GM12878 (cell line): ENCODE measurements at regions not wholly inside any gene's neighbourhood (a gene's known extent, or its start where the extent isn't known, plus 50 kb on each side); places are given as distances from the start of the nearest gene placed in this dataset.

Experiments
- ATAC-seq: fragments of 200-7000 bp; cut with Tn5 transposase; 3 replicates; pipeline ENCODE4 v1.9.1; 2020; ENCODE audit warnings: mild to moderate bottlenecking, moderate library complexity
- BruUV-seq: library from RNA; stranded (reverse); fragments of 400-500 nt; replicated peaks from 2 replicates; lab custom pipeline; 2021; lab: Mats Ljungman, UMichigan
- CTCF ChIA-PET: fragments of 300-600 bp; sonication (Branson Sonifier 250); formaldehyde crosslinking; extraction: SDS; loops from one replicate; lab custom pipeline; 2021; ENCODE audit warnings: inconsistent platforms; lab: Yijun Ruan, JAX
- POLR2A ChIA-PET: fragments of 350-600 bp; formaldehyde crosslinking; extraction: SDS; loops from one replicate; lab custom pipeline; 2021; ENCODE audit warnings: inconsistent platforms; lab: Charles Lee
- RAD21 ChIA-PET: fragments of 300-600 bp; sonication (Branson Sonifier 250); formaldehyde crosslinking; loops from one replicate; lab custom pipeline; 2023; ENCODE audit warnings: antibody characterized with exemption; ENCODE audit not compliant: unreplicated experiment; lab: Charles Lee
- SMC1A ChIA-PET: fragments of 300-600 bp; sonication (Branson Sonifier 250); formaldehyde crosslinking; loops from one replicate; lab custom pipeline; 2023; ENCODE audit not compliant: unreplicated experiment, uncharacterized antibody; lab: Charles Lee
- DNase-seq: peaks from one replicate; pipeline ENCODE4 v3.0.0-alpha.2; 2011; ENCODE audit warnings: low read depth, low spot score
- FAIRE-seq: peaks from 3 replicates; lab custom pipeline; 2011; peaks lifted over from hg19 to GRCh38; lab: Jason Lieb, UNC
- H2AFZ ChIP-seq: 2 replicates; pipeline ENCODE4 v1.6.0; 2011; ENCODE audit warnings: low read depth, low read length, control low read depth; ENCODE audit not compliant: control insufficient read depth
- H3K27ac ChIP-seq: 2 replicates; pipeline ENCODE4 v1.5.1; 2011; ENCODE audit warnings: control low read depth; ENCODE audit not compliant: control insufficient read depth, insufficient read depth
- H3K27me3 ChIP-seq, 2 experiments: replicated peaks in 1 of 2; 2 replicates each; pipeline versions ENCODE4 v1.6.0 to v1.6.1; 2011; ENCODE audit warnings: low read length in 1 of 2; ENCODE audit not compliant: control insufficient read depth in 2 of 2, insufficient read depth in 2 of 2
- H3K36me3 ChIP-seq, 2 experiments: 2 replicates each; pipeline ENCODE4 v1.5.1; 2011; ENCODE audit warnings: low read length in 1 of 2; ENCODE audit not compliant: control insufficient read depth in 2 of 2, insufficient read depth in 2 of 2
- H3K4me1 ChIP-seq: 2 replicates; pipeline ENCODE4 v1.6.1; 2011; ENCODE audit warnings: mild to moderate bottlenecking, low read length, moderate library complexity, mixed read lengths; ENCODE audit not compliant: control insufficient read depth, insufficient read depth
- H3K4me2 ChIP-seq: 2 replicates; pipeline ENCODE4 v1.6.0; 2011; ENCODE audit warnings: control low read depth; ENCODE audit not compliant: control insufficient read depth, insufficient read depth
- H3K4me3 ChIP-seq: fragments of 200-600 bp; sonication (generic); 2 replicates; pipeline ENCODE4 v1.5.1; 2016
- H3K79me2 ChIP-seq: 2 replicates; pipeline ENCODE4 v1.6.0; 2011; ENCODE audit warnings: low read length; ENCODE audit not compliant: control insufficient read depth, insufficient read depth
- H3K9ac ChIP-seq: 2 replicates; pipeline ENCODE4 v1.8.0; 2011; ENCODE audit warnings: low read length, control low read depth, mixed read lengths; ENCODE audit not compliant: control insufficient read depth, insufficient read depth
- H3K9me3 ChIP-seq: replicated peaks from 3 replicates; pipeline ENCODE4 v1.5.1; 2011; ENCODE audit warnings: mild to moderate bottlenecking, low read length; ENCODE audit not compliant: control insufficient read depth, insufficient read depth
- H4K20me1 ChIP-seq: 2 replicates; pipeline ENCODE4 v1.6.0; 2011; ENCODE audit not compliant: control insufficient read depth, insufficient read depth
- NR2C1 ChIP-seq: fragments of 450-650 bp; IDR thresholded peaks from 2 replicates; pipeline ENCODE4 v1.6.1; 2017; ENCODE audit warnings: antibody characterized with exemption, mild to moderate bottlenecking, moderate library complexity
- PAX5 ChIP-seq: IDR thresholded peaks from 2 replicates; pipeline ENCODE4 v1.6.1; 2011; ENCODE audit warnings: low read depth, low read length, borderline replicate concordance
- POLR2A ChIP-seq: IDR thresholded peaks from 2 replicates; pipeline ENCODE4 v1.6.1; 2011; ENCODE audit warnings: low read depth, mild to moderate bottlenecking, low read length
- WGBS: methylation state at CpG from one replicate; pipeline ENCODE4 v1.1.6; 2016; ENCODE audit warnings: low lambda C conversion rate; ENCODE audit not compliant: insufficient replicate concordance, insufficient coverage; ENCODE audit errors: missing lambda C conversion rate; 5-methylcytosine and 5-hydroxymethylcytosine counted together
- in situ Hi-C: fragments of 300-500 bp; cut with MboI; formaldehyde crosslinking; loops from 9 replicates; pipeline ENCODE4 v1.14.3; 2018; ENCODE audit warnings: mixed read lengths
- intact Hi-C: fragments of 100-400 bp; cut with micrococcal nuclease; formaldehyde crosslinking; loops from one replicate; pipeline ENCODE4 v1.14.2; 2022; ENCODE audit not compliant: unreplicated experiment
- TF ChIP-seq, protein P1 (sequence below): fragments of 450-650 bp; IDR thresholded peaks from 2 replicates; pipeline ENCODE4 v1.6.1; 2017; ENCODE audit warnings: low read depth, mild to moderate bottlenecking, moderate library complexity
- TF ChIP-seq, protein P2 (sequence below): fragments of 450-650 bp; IDR thresholded peaks from 2 replicates; pipeline ENCODE4 v1.6.1; 2017; ENCODE audit warnings: borderline replicate concordance

DNA sequence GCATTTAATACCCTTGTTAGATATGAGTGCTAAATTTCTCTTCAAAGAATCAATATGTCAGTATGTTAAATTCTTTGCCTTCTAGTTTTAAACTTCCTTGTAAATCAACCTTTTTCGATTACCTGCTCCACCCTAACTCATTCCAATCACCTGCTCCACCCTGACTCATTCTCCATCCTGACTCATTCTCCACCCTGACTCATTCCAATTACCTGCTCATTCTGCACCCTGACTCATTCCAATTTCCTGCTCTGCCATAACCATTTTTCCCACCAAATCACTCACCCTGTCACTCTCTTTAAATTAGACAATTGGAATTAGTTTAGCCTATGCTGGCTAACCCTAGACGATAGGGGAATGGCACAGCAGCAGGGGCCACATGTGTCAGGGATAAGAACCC, 519.5 kb upstream of the LRRC4C start:
- no peaks in the 10 kb centered on the region for H3K4me1 ChIP-seq
- no peak for ATAC-seq
- FAIRE-seq: no peak

More for the DNA sequence above, 519.5 kb upstream of the LRRC4C start:
- Histone ChIP-seq H3K36me3 (no peaks in the 10 kb centered on the region), H3K79me2 (no peaks in the 10 kb centered on the region), H3K27ac (no peak overlapping the region), H3K9me3 (no peaks in the 10 kb centered on the region), H4K20me1 (no peaks in the 10 kb centered on the region), H3K9ac (no peak overlapping the region), H3K4me2 (no peak overlapping the region), H3K4me3 (no peak overlapping the region), H3K27me3 (no peaks in the 10 kb centered on the region), H2AFZ (no peak overlapping the region)
- intact Hi-C loops: no loop called here
- no TSS peak for BruUV-seq
- WGBS: 0% methylated on average over 2 of the region's 2 CpGs
- no peak for DNase-seq
- SMC1A ChIA-PET: no interaction called here
- POLR2A ChIA-PET: no interaction called here
- RAD21 ChIA-PET: no interaction called here
- CTCF ChIA-PET: no interaction called here
- TF ChIP-seq PAX5 (no peak), NR2C1 (no peak), POLR2A (no peak)
- TF ChIP-seq, protein P1, sequence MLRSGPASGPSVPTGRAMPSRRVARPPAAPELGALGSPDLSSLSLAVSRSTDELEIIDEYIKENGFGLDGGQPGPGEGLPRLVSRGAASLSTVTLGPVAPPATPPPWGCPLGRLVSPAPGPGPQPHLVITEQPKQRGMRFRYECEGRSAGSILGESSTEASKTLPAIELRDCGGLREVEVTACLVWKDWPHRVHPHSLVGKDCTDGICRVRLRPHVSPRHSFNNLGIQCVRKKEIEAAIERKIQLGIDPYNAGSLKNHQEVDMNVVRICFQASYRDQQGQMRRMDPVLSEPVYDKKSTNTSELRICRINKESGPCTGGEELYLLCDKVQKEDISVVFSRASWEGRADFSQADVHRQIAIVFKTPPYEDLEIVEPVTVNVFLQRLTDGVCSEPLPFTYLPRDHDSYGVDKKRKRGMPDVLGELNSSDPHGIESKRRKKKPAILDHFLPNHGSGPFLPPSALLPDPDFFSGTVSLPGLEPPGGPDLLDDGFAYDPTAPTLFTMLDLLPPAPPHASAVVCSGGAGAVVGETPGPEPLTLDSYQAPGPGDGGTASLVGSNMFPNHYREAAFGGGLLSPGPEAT: no peak
- TF ChIP-seq, protein P2, sequence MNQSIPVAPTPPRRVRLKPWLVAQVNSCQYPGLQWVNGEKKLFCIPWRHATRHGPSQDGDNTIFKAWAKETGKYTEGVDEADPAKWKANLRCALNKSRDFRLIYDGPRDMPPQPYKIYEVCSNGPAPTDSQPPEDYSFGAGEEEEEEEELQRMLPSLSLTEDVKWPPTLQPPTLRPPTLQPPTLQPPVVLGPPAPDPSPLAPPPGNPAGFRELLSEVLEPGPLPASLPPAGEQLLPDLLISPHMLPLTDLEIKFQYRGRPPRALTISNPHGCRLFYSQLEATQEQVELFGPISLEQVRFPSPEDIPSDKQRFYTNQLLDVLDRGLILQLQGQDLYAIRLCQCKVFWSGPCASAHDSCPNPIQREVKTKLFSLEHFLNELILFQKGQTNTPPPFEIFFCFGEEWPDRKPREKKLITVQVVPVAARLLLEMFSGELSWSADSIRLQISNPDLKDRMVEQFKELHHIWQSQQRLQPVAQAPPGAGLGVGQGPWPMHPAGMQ: no peak
- TF ChIP-seq, all 136 proteins: peak for 0
- in situ Hi-C loops: no loop called here
